ENCODE measurements at regions not wholly inside any gene's neighbourhood (a gene's known extent, or its start where the extent isn't known, plus 50 kb on each side); places are given as distances from the start of the nearest gene placed in this dataset.

DNA sequence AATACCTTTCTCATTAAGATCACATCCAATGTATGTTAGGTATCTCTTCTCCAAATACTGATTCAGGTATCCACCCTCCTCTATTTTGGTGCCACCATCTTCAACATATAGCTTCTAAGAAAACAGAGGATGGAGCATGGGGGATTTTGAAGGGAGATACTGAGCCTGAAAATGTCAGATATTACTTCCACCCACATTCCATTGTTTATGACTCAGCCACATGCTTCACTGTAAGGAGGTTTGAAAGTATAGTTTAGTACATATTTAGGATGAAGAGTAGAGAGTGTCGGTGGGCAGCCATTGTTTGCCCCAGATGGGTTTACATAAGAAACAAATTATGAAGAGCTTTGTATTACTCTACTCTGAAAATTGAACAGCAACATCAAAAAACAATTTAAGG lies 286.7 kb downstream of the TFAP2B start:
- no peak overlapping the region for H3K9ac ChIP-seq (ENCODE audit: control insufficient read depth, insufficient read depth, low read length)
- ChIA-PET RAD21 (ENCODE audit: unreplicated experiment) (no interaction called here), SMC1A (ENCODE audit: uncharacterized antibody, unreplicated experiment) (no interaction called here), POLR2A (no interaction called here), CTCF (no interaction called here)
- no peaks in the 10 kb centered on the region for H3K36me3 ChIP-seq (ENCODE audit: control insufficient read depth in 2 of 2, insufficient read depth in 2 of 2, low read length in 1 of 2)
- H2AFZ ChIP-seq (ENCODE audit: control insufficient read depth, low read depth, low read length), result no peak overlapping the region
- H3K27ac ChIP-seq (ENCODE audit: control insufficient read depth, insufficient read depth), result no peak overlapping the region
- no peaks in the 10 kb centered on the region for H3K79me2 ChIP-seq (ENCODE audit: control insufficient read depth, insufficient read depth, low read length)
- H3K4me1 ChIP-seq (ENCODE audit: control insufficient read depth, insufficient read depth, low read length), result no peaks in the 10 kb centered on the region
- no peak overlapping the region for H3K4me3 ChIP-seq
- H3K9me3 ChIP-seq (replicated peaks; ENCODE audit: control insufficient read depth, insufficient read depth, low read length), result no peaks in the 10 kb centered on the region
- H3K27me3 ChIP-seq (replicated peaks in 1 of 2; ENCODE audit: control insufficient read depth in 2 of 2, insufficient read depth in 2 of 2, low read length in 1 of 2), result no peaks in the 10 kb centered on the region
- WGBS (ENCODE audit: insufficient coverage, insufficient replicate concordance, low lambda C conversion rate, missing lambda C conversion rate), result 22% methylated on average over 1 of the region's 1 CpG
- BruUV-seq (replicated peaks), result no TSS peak
- no peak for DNase-seq (ENCODE audit: low read depth, low spot score)
- intact Hi-C loops (cut with micrococcal nuclease; ENCODE audit: unreplicated experiment), result no loop called here
- TF ChIP-seq CBX5 (IDR thresholded peaks at IDR 0.05; ENCODE audit: low read depth), result no peak
- TF ChIP-seq MEF2B (IDR thresholded peaks at IDR 0.05; ENCODE audit: partially characterized antibody, poor library complexity, severe bottlenecking), result no peak
- TF ChIP-seq NR2C1 (IDR thresholded peaks at IDR 0.05), result no peak
- H4K20me1 ChIP-seq (ENCODE audit: control insufficient read depth, insufficient read depth), result no peaks in the 10 kb centered on the region
- in situ Hi-C loops (cut with MboI), result no loop called here
- FAIRE-seq, result no peak
- no peak overlapping the region for H3K4me2 ChIP-seq (ENCODE audit: control insufficient read depth, insufficient read depth)
- ATAC-seq, result no peak

GRCh38 chr6:51107769-51108203 lies 289.1 kb downstream of the TFAP2B start:
- Histone ChIP-seq H3K9ac (ENCODE audit: control insufficient read depth, insufficient read depth, low read length) (no peak overlapping the region), H2AFZ (ENCODE audit: control insufficient read depth, low read depth, low read length) (no peak overlapping the region), H3K4me3 (no peak overlapping the region), H3K36me3 (ENCODE audit: control insufficient read depth in 2 of 2, insufficient read depth in 2 of 2, low read length in 1 of 2) (no peaks in the 10 kb centered on the region), H3K79me2 (ENCODE audit: control insufficient read depth, insufficient read depth, low read length) (no peaks in the 10 kb centered on the region), H3K4me1 (ENCODE audit: control insufficient read depth, insufficient read depth, low read length) (no peaks in the 10 kb centered on the region), H3K27me3 (replicated peaks in 1 of 2; ENCODE audit: control insufficient read depth in 2 of 2, insufficient read depth in 2 of 2, low read length in 1 of 2) (no peaks in the 10 kb centered on the region), H3K4me2 (ENCODE audit: control insufficient read depth, insufficient read depth) (no peak overlapping the region), H3K27ac (ENCODE audit: control insufficient read depth, insufficient read depth) (no peak overlapping the region), H3K9me3 (replicated peaks; ENCODE audit: control insufficient read depth, insufficient read depth, low read length) (no peaks in the 10 kb centered on the region), H4K20me1 (ENCODE audit: control insufficient read depth, insufficient read depth) (no peaks in the 10 kb centered on the region)
- intact Hi-C loops (cut with micrococcal nuclease; ENCODE audit: unreplicated experiment) (no loop called here), in situ Hi-C loops (cut with MboI) (no loop called here)
- no peak for FAIRE-seq
- ChIA-PET SMC1A (ENCODE audit: uncharacterized antibody, unreplicated experiment) (no interaction called here), RAD21 (ENCODE audit: unreplicated experiment) (no interaction called here), CTCF (interaction anchor here (0.5 to 1.1 kb wide), 2 partner anchors 20 to 149 kb away, joined by 3 read pairs; no protein-coding TSS in a partner anchor), POLR2A (no interaction called here)
- no TSS peak for BruUV-seq (replicated peaks)
- DNase-seq (ENCODE audit: low read depth, low spot score), result no peak
- ATAC-seq, result no peak
- no peak for TF ChIP-seq ZNF687 (IDR thresholded peaks at IDR 0.05)
- TF ChIP-seq ZNF622 (IDR thresholded peaks at IDR 0.05), result no peak
- 0% methylated on average over 2 of the region's 2 CpGs for WGBS (ENCODE audit: insufficient coverage, insufficient replicate concordance, low lambda C conversion rate, missing lambda C conversion rate)

Measured in GM12878 (cell line).